Stimulated activated CD8-positive, alpha-beta memory T cell treated with anti-CD3 and anti-CD28 coated beads, Interleukin-7, amount 100 ng/mL, for 24 hours (primary cell): ENCODE measurements at regions not wholly inside any gene's neighbourhood (a gene's known extent, or its start where the extent isn't known, plus 50 kb on each side); places are given as distances from the start of the nearest gene placed in this dataset.
"Not testable (repeated sequence)": the region's sequence is repeated elsewhere in the genome, so short reads cannot be mapped to it uniquely, and the experiment has no call there.

Experiments used
- DNase-seq: peaks from one replicate; pipeline ENCODE4 v3.0.0-alpha.2; 2020; ENCODE audit warnings: low read depth

DNA sequence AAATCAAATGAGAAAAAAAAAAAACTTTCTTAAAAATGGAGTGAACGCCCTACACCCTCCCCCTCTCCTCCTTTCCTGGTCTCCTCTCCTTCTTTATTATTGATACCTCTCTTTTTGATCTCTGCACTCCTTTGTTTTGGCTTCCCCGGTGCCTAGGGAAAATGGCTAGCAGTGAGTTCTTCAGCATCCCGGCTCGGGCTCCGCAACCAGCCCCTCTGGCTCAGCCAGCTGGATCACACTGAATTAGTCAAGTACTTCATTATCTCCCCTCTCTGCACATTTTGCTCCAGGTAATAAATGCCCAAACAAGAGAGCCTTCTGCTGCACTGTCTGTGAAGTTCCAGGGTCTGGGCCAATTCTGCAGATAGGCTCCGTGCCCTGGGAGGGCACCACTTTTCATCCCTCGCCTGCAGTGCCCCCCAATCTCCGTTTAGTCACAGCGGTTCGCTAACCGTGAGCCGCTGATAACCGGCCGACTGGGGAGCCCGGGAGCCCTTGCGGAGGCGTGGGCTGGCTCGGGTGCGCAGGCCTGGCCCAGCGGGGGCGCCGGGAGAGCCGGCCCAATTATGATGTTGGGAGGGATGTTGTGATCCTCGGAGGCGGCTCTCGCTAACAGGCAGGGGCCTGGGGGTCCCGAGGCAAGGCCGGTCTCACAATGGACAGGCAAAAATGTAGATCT is 301.9 kb downstream of the TFAP2A start:
- DNase-seq, result no peak

DNA sequence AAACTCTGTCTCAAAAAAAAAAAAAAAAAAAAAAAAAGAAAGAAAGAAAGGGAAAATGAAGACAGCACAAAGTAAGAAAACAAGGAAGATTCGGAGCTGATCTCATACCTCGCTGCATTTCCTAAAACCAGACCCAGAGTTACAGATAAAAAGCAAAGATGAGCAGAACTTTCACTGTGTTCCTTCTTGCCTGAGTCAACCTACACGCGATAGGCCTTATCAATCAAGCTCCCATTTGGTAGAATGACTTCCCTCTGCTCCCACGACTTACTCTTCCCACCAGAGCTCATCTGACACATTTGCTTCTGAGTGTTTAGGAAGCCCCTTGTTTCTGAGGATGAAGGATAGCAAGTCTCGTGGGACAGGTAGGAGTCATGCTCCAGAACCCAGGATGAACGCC is 302.9 kb downstream of the TFAP2A start:
- no peak for DNase-seq

DNA sequence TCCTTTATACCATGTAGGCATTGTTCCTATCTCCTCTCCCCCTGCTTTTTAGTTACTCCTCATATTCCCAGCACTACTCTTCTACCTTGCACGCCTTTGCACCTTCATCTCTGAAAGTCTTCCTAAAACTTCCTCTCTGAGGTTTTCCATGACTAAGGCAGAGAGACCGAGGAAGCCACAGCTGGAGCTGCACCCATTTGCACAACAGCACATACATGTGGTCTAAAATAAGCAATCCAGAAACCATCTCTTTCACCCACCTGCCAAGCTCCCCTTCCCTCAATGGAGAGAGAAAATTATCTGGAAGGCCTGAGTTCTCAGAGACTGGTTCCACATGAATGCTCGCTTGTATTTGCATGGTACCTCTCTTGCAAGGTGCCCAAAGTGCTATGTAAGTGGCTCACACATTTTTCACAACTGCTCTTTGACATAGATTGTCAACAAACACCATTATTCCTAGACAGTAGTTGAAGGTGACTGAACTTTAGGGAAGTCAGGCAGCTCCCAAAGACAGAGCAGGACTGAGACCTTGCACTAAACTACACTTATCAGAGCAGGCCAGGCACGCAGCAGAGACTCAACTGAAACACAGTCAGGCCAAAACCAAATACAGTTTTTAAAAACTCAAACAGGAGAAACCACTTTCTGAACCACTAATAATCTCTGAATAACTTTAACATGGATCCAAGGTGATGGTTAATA is 313.2 kb downstream of the TFAP2A start:
- no peak for DNase-seq

DNA sequence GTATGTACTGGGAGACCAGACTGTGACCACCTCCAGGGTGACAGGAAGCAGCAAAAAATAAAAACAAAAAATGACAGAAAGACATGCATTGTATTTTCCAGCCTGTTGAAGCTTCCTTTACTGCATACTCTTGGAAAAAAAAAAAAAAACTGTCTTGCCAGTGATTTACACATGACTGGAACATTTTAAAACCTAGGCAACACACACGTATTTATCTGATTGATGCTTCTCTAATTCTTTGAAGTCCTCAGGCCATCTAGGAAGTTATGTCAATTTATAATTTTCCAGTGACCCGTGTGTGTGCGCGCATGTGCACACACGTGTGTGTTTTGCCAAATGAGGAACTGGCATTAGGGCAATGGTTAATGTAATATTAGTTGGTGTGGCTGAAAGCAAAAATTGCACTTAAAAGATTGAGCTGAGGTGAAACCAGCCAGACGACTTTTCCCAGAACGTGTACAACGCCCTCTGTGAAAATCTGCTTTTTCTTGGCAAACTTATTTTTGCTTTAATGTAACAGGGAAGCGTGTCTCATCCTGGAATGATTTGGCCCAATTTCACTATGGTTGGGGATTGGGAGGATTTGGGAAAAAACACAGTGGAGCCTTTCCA is 315.2 kb downstream of the TFAP2A start:
- no peak for DNase-seq

DNA sequence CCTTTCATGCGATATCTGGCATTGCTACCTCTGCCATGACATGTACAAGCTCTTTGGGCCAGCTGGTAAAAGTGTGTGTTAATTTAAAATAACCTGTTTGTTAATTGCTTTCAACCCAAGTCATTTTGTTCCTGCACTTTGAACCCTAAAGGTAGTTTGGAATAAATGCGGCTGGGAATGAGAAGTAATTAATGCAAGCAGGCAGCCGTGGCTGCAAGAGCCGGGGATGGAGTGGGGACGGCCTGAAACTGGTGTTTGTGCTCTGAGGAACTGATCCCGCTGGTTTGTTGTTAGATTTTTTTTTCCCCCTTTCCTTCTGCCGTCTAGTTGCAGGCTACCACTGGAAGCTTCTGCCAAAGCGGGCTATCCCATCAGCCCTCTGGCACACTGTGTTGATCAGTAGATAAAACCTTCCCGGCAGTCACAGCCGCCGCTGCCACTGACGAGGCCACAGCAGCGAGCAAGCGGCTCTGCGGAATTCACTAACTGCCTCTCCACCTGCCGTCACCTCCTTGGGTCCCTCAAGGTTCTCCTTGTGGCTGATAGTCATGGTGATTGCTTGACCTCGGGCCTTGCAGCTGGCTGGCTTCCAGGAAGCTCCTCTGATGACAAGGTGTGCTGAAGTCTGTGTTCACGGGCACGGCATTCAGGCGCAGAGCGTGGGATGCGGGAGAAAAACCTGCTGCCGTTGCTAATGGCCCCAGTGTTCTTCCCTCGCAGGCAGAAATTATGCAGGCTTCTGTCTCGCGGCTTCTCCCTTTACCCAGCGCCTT is 315.9 kb downstream of the TFAP2A start:
- no peak for DNase-seq

DNA sequence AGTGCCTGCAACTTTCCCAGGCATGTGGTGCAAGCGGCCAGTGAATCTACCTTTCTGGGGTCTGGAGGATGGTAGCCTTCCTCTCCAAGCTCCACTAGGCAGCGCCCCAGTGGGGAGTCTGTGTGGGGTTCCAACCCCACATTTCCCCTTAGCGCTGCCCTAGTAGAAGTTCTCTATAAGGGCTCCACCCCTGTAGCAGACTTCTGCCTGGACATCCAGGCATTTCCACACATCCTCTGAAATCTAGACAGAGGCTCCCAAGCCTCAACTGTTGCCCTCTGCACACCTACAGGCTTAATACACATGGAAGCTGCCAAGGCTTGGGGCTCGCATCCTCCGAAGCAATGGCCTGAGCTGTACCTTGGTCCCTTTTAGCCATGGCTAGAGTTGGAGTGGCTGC is 321.6 kb downstream of the TFAP2A start:
- DNase-seq, result no peak

DNA sequence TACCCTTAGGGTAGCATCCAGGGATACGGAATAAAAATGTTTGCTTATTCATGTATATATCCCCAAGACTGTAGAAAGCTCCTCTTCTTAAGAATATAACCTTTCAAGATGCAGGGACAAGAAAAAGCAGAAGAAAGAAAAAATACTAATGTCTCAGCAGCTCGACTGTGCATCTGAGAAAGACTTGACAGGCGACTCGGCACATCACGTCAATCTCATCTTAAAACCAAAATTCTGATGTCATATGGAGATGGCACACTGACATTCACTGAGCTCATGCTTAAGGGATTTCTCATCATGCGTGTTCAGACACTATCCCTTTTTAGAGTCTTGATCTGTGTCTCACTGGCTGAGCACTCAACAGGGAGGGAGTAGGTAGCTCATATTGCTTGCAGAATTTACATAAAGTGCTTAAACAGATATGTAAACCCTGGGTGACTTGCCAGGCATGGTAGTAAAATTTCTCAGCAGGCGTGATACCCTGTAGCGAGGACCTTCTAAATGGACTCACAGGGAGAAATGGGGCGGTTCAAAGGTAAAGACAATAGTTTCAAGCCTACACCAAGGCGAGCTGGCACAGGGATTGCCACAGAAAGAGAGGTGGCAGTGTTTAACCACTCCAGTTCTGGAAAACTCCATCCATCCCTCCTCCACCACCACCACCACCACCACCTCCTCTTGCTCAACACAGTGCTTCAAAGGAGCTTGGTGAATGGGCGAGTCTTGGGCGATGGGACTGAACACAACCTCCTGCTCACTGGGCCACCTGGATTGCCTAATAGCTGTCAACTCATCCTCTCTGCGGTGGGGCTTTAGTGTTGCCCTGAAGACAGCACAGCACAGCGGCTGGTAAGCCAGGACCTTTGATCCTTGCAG is 330.5 kb downstream of the TFAP2A start:
- no peak for DNase-seq

DNA sequence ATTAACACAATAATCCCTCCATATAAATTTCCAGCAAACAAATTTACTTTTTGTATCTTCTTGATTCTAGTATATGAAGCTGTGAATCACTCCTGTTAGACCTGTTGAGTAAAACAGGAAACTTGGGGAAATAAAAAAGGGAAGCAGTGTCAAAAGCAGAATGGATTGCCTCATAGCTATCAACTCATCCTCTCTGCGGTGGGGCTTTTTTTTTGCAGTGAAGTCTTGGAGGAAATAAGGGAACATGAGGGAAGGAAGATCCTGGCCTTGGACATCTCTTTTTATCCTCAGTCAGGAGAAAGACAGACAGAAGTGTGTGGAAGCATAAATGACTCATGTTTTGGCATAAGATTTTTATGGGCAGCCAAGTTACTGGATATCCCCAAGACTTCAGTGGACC is 332.5 kb downstream of the TFAP2A start:
- no peak for DNase-seq

DNA sequence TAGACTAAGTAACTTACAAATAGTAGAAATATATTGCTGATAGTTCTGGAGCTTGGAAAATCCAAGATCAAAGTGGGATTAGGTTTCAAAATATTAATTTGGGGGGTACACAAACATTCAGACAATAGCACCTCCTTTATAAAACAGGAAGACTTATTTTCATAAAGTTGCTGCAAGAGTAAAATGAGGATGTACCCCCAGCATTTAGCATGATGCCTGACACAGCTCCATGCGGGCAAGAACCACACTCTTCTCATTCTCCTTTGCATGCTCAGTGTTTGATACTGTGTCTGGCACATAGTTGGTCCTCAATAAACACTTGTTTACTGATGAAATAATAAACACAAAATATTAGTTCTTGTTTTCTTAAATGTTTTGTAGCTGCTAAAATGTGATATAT is 332.9 kb downstream of the TFAP2A start:
- DNase-seq, result no peak

DNA sequence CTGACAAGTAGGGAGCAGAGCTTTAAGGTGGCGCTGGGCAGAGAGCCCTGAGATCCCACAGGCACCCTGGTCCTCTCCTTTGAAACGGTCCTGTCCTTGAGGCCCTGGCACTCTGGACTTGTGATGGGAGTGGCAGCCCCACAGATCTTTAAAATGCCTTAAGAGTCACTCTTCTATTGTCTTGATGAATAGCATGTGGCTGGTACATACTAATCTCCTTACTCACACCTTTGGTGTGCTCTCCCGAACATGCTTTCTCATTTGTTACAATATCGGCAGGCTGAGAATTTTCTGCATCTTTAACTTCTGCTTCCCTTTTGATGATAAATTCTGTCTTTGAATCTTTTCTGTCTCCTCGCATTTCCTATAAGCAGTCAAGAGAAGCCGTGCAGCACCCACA is 333.8 kb downstream of the TFAP2A start:
- no peak for DNase-seq

DNA sequence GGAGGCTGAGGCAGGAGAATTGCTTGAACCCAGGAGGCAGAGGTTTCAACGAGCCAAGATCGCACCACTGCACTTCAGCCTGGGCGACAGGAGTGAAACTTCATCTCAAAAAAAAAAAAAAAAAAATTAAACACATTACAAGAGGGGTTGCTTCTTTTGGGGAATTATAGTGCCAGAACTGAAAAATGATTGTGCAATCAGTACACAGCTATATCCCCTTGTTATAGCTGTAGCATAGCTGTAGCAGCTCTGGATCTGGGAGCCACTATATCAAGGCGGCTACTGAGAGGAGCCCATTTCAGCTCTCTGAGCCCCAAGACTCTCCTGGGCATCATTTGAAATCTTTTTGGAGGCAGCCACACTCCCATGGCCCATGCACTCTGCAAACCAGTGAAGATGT is 334.3 kb downstream of the TFAP2A start:
- no peak for DNase-seq

DNA sequence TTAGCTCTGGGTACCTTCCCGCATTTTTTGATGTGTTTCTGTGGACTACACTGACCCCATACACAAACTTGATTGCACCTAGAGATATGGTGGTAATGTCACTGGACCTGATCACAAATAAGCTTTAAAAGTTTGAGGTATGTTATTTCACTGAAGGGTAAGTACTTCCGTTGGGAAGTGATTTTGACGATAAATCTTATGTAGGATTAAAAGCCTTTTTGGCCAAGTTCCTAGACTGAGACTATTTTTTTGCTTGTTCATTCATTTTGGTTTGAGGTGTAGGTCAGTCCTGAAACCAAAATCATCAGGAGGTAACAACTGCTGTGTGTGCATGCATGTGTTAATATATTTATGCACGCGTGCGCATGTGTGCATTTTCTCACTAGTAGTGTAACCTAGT is 336.3 kb downstream of the TFAP2A start:
- no peak for DNase-seq

DNA sequence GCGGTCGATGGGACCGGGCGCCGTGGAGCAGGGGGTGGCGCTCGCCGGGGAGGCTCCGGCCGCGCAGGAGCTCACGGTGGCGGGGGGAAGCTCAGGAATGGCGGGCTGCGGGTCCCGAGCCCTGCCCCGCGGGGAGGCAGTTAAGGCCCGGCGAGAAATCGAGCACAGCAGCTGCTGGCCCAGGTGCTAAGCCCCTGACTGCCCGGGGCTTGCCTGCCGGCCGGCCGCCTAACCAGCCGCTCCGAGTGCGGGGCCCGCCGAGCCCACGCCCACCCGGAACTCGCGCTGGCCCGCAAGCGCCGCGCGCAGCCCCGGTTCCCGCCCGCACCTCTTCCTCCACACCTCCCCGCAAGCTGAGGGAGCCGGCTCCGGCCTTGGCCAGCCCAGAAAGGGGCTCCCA is 340.1 kb downstream of the TFAP2A start:
- DNase-seq, result not testable (repeated sequence)

DNA sequence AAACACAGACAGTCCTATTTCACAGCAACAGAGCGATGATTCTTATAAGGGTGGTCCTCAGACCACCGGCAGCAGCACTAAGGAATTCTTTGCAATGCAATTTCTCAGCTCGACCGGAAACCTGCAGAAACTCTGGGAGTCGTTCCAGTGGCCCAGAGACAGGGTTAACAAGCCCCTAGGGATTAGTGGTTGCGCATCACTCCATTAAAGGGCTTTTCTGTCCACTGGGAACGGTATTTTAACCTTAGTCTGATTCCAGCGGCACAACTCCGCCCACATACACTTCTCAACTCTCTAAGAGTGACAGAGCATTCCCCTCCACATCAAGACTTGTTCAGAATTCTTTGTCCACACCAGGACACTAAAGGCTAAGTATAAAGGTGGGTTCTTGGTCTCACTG is 341.5 kb downstream of the TFAP2A start:
- DNase-seq, result no peak

DNA sequence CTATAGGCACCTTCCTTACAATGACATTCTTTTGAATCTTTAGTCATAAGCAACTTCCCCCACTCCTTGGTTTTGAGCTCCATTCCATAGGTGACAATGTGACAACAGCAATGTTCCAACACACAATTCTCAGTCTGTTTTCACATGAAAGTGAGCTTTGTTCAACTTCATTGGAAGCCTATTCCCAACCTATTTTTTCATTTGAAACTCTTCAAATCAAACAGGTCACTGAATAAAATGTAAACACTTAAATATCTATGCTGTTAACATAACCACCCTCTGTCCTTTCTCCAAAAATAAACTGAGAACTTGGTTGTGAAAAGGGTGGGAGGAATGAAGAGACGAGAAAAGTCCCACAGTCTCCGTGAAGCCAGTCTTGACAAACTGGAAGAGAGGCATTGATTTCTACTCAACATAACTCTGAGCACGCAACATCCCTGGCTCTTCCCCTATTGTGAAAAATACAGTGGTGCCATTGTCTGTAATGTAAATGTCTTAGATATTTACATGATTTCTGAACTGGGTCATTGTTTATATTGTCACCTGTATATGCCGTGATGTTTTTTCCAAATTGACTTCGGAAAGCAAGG is 343.1 kb downstream of the TFAP2A start:
- no peak for DNase-seq

DNA sequence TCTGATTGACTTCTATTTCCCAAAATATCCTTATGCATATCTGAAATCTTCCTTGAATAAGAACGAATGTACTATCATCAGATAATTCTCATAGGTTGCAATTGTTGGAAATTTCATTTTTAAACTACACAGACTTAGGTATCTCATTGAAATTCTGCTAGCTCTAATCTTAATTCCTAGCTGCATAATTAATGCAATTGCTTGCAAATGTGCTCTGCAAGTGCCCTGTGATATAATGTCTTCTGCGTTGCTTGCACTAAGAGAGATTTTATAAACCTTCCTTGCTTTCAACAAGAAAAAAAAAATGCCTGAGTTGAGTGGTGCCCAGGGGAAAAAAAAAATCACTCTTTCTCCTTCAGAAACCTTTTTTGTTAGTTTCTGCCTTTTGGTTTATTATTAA is 354.9 kb downstream of the TFAP2A start:
- no peak for DNase-seq

DNA sequence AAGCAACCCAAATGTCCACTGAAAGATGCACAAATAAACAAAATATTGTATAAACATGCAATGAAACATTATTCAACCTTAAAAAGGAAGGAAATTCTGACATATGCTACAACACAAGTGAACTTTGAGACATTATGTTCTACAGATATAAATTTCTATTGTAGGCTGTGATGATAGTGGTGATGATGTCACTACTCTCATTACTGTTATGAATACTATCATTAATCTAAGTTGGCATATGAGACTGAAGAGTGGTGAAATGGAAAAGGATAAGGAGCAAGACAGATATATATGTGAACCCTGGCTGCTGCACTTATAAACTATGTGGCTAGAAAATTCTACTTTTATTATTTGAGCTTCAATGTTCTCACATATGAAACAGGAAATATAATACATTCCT is 360.2 kb downstream of the TFAP2A start:
- DNase-seq, result no peak

DNA sequence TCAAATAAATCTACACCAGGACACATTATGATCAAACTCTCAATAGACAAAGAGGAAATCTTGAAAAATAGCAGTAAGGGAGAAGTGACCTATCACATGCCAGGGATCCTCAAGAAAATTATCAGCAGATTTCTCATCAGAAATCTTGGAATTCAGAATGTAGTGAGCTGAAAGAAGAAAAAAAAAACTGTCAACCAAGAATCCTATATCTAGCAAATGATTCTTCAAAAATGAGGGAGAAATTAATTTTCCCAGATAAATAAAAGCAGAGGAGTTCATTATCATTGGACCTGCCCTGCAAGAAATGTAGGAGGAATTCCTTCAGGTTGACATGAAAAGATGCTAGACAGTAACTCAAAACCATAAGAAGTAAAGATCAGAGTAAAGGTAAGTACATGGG is 363.6 kb downstream of the TFAP2A start:
- DNase-seq, result no peak

DNA sequence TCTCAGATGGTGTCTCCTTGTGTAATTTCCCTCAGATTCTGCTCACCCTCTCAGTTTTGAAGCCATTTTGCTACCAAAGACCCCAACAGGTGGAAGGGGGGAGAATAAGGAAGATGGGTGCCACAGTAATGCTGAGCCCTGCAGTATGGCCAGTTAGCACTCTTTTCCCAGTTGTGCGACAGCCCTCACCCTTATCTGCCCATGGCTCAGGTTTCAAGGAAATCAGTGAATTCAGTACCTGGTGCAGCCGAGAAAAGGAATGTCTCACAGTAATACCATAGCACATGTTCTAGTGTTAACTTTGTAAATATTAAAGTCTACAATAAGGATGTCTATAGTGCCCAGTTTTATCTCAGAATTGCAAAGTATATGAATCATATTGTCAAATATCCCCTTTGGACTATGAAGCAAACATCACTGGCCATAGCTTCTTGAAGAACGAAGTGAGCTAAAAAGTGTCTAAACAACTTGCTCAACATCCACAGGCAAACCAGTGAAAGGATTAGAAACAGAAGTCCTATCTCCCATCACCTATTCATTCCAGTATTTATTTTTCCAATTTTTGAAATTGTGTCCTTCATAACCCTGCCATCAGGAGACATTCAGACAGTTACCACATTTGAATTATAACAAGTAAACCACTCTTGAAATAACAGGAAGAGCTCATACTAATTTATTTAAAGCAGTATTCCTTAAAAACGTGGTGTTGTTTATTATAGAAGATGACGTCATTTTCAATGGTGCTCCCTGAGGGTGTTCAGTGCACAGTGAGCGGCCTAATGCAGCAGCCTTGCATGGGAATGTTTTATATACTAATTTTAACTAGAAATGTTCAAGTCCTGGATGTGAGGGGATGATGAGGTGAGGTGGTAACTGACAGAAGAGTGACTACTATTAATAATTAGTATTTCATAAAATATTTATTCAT is 366.2 kb downstream of the TFAP2A start:
- no peak for DNase-seq

DNA sequence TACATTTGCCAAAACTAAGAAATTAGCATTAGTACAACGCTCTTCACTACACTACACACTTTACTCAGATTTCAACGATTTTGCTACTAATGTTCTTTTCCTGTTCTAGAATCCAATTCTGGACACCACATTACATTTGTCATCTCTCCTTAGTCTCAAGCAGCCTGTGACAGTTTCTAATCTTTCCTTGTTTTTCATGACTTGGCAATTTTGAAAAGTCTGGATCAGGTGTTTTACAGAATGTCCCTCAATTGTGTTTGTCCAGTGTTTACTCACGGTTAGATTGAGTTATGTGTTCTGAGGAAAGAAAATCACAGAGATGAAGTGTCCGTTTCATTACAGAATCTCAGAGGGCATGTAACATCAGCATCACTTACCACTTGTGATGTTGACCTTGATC is 372.6 kb downstream of the TFAP2A start:
- DNase-seq, result no peak
